Hepatocyte (in vitro differentiated cells): ENCODE measurements at regions not wholly inside any gene's neighbourhood (a gene's known extent, or its start where the extent isn't known, plus 50 kb on each side); places are given as distances from the start of the nearest gene placed in this dataset.

ENCODE experiments used
- DNase-seq: peaks from one replicate; pipeline ENCODE4 v3.0.0-alpha.2; 2016; ENCODE audit warnings: low spot score
- H2AFZ ChIP-seq: fragments of 200-600 bp; sonication (generic); 2 replicates; pipeline ENCODE4 v1.6.0; 2016; ENCODE audit warnings: antibody characterized with exemption, mild to moderate bottlenecking
- H3K27ac ChIP-seq: fragments of 200-600 bp; sonication (generic); 2 replicates; pipeline ENCODE4 v1.5.1; 2016; ENCODE audit warnings: mild to moderate bottlenecking
- H3K27me3 ChIP-seq: fragments of 200-600 bp; sonication (generic); 2 replicates; pipeline ENCODE4 v1.6.1; 2016
- H3K36me3 ChIP-seq: fragments of 200-600 bp; sonication (generic); replicated peaks from 2 replicates; pipeline ENCODE4 v1.5.1; 2016; ENCODE audit warnings: low read depth; ENCODE audit not compliant: insufficient read depth
- H3K4me1 ChIP-seq: fragments of 200-600 bp; sonication (generic); 2 replicates; pipeline ENCODE4 v1.5.1; 2016; ENCODE audit warnings: mild to moderate bottlenecking, moderate library complexity; ENCODE audit not compliant: insufficient read depth
- H3K4me2 ChIP-seq: fragments of 200-600 bp; sonication (generic); 2 replicates; pipeline ENCODE4 v1.6.0; 2016
- H3K4me3 ChIP-seq: fragments of 200-600 bp; sonication (generic); 2 replicates; pipeline ENCODE4 v1.5.1; 2016; ENCODE audit warnings: mild to moderate bottlenecking
- H3K79me2 ChIP-seq: fragments of 200-600 bp; sonication (generic); 2 replicates; pipeline ENCODE4 v1.6.0; 2017; ENCODE audit warnings: mild to moderate bottlenecking
- H3K9me2 ChIP-seq: fragments of 200-600 bp; sonication (generic); replicated peaks from 2 replicates; pipeline ENCODE4 v1.6.0; 2017; ENCODE audit warnings: mild to moderate bottlenecking; ENCODE audit not compliant: insufficient read depth
- H3K9me3 ChIP-seq: fragments of 200-600 bp; sonication (generic); 2 replicates; pipeline ENCODE4 v1.5.1; 2016; ENCODE audit warnings: low read depth, mild to moderate bottlenecking
- H4K20me1 ChIP-seq: fragments of 200-600 bp; sonication (generic); 2 replicates; pipeline ENCODE4 v1.6.0; 2016; ENCODE audit warnings: mild to moderate bottlenecking; ENCODE audit not compliant: insufficient read depth, poor library complexity, severe bottlenecking
- EZH2 ChIP-seq: fragments of 200-600 bp; sonication (generic); IDR thresholded peaks from 2 replicates; pipeline ENCODE4 v1.6.1; 2016; ENCODE audit warnings: antibody characterized with exemption, mild to moderate bottlenecking, borderline replicate concordance
- EZH2phosphoT487 ChIP-seq: fragments of 200-600 bp; sonication (generic); IDR thresholded peaks from one replicate; pipeline ENCODE4 v1.6.1; 2018; ENCODE audit warnings: antibody characterized with exemption, mild to moderate bottlenecking, low read depth, moderate library complexity; ENCODE audit not compliant: unreplicated experiment, severe bottlenecking
- WGBS: methylation state at CpG from one replicate; pipeline ENCODE4 v1.1.6; 2016; ENCODE audit warnings: low lambda C conversion rate; ENCODE audit errors: missing lambda C conversion rate; 5-methylcytosine and 5-hydroxymethylcytosine counted together
- TF ChIP-seq, protein P1 (sequence below): fragments of 200-600 bp; sonication (generic); IDR thresholded peaks from 2 replicates; pipeline ENCODE4 v1.5.1; 2016; ENCODE audit warnings: antibody characterized with exemption, mild to moderate bottlenecking; ENCODE audit not compliant: poor library complexity

DNA sequence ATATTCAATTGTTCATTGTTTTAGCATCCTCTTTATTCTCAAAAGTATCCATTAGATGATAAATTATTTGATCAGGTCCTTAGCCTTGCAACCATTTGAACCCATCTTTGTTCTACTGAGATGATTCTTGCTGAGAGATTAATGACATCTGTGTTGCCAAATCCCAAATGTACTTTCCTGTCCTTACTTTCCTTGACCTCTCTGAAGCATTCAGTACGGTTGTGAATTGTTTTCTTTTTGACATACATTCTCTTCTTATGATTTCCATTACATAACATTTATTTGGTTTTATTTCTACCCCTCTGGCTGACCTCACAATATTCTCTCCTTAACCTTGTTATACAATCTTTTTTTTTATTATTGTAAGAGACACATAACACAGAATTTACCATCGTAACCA lies 1058.6 kb upstream of the CNTNAP5 start:
- WGBS: 90% methylated on average over 2 of the region's 2 CpGs
- Histone ChIP-seq H3K27ac (no peak overlapping the region), H4K20me1 (no peaks in the 10 kb centered on the region), H3K79me2 (no peaks in the 10 kb centered on the region), H3K9me3 (no peaks in the 10 kb centered on the region), H3K4me3 (no peak overlapping the region), H3K36me3 (no peaks in the 10 kb centered on the region), H3K4me2 (no peak overlapping the region), H3K9me2 (no peaks in the 10 kb centered on the region), H3K27me3 (no peaks in the 10 kb centered on the region), H3K4me1 (no peaks in the 10 kb centered on the region), H2AFZ (no peak overlapping the region)
- DNase-seq: no peak
- TF ChIP-seq EZH2 (no peak), EZH2phosphoT487 (no peak)
- TF ChIP-seq, protein P1, sequence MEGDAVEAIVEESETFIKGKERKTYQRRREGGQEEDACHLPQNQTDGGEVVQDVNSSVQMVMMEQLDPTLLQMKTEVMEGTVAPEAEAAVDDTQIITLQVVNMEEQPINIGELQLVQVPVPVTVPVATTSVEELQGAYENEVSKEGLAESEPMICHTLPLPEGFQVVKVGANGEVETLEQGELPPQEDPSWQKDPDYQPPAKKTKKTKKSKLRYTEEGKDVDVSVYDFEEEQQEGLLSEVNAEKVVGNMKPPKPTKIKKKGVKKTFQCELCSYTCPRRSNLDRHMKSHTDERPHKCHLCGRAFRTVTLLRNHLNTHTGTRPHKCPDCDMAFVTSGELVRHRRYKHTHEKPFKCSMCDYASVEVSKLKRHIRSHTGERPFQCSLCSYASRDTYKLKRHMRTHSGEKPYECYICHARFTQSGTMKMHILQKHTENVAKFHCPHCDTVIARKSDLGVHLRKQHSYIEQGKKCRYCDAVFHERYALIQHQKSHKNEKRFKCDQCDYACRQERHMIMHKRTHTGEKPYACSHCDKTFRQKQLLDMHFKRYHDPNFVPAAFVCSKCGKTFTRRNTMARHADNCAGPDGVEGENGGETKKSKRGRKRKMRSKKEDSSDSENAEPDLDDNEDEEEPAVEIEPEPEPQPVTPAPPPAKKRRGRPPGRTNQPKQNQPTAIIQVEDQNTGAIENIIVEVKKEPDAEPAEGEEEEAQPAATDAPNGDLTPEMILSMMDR: no peak

DNA sequence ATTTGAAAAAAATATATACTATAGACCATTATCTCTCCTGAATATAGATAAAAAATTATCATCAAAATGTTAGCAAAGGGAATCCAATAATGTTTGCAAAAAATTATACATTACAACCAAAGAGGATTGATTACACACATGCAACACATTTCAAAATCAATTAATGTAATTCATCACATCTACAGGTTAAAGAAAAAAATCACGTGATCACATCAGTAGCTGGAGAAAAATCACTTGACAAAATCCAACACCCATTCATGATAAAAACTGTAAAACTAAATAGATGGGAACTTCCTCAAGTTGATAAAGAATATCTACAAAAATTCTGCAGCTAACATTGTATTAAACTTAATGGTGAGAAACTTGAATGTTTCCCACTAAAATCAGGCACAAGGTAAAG lies 1047.5 kb upstream of the CNTNAP5 start:
- Histone ChIP-seq H3K79me2 (no peaks in the 10 kb centered on the region), H3K27ac (no peak overlapping the region), H3K4me2 (no peak overlapping the region), H3K4me3 (no peak overlapping the region), H3K4me1 (no peaks in the 10 kb centered on the region), H3K9me2 (no peaks in the 10 kb centered on the region), H2AFZ (no peak overlapping the region), H4K20me1 (no peaks in the 10 kb centered on the region), H3K36me3 (no peaks in the 10 kb centered on the region), H3K9me3 (no peaks in the 10 kb centered on the region), H3K27me3 (no peaks in the 10 kb centered on the region)
- 97% methylated on average over 1 of the region's 1 CpG for WGBS
- TF ChIP-seq EZH2 (no peak), EZH2phosphoT487 (no peak)
- TF ChIP-seq, protein P1: no peak
- DNase-seq: no peak

DNA sequence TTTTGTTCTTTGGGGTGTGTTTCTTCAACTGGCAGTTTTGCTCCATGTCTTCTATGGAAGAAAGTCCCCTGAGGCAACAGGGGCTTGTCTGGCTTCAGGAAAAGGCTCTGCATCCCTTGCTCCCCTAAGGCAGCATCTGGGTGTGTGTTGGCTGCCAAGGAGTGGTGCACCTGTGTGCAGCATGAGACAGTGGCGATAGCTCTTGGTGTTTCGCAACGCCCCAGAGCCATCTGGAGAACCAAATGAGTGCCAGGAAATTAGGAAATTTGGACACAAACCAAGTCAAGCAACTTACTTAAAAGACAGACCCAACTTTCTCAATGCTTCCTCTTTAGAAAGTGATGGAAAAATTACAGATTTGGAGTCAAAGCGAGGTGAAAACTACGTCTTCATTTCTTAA lies 1044.4 kb upstream of the CNTNAP5 start:
- Histone ChIP-seq H3K9me2 (no peaks in the 10 kb centered on the region), H3K9me3 (no peaks in the 10 kb centered on the region), H3K4me1 (no peaks in the 10 kb centered on the region), H3K79me2 (no peaks in the 10 kb centered on the region), H4K20me1 (no peaks in the 10 kb centered on the region), H3K4me3 (no peak overlapping the region), H2AFZ (no peak overlapping the region), H3K27ac (no peak overlapping the region), H3K36me3 (no peaks in the 10 kb centered on the region), H3K4me2 (no peak overlapping the region), H3K27me3 (no peaks in the 10 kb centered on the region)
- no peak for DNase-seq
- 93% methylated on average over 5 of the region's 5 CpGs for WGBS
- TF ChIP-seq, protein P1: no peak
- TF ChIP-seq EZH2phosphoT487: no peak

DNA sequence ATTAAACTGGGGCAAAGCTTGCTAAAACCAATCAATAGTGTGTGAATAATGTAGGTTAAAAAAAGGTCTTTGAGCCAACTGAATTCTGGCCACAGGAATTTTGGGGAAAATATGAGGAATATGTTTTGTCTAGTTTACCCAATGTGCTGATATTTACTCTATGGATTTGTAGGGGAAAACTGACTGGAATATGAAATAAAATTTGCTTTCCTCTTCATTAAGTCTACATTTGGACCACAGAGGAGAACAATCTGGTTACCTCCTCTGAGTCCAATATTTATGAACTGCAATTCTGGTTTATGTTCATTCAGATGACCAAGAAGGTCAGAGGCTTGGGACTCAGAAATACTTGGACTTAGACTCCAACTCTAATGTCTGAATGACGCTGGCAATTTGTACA lies 1042.2 kb upstream of the CNTNAP5 start:
- Histone ChIP-seq H3K27ac (no peak overlapping the region), H3K9me3 (no peaks in the 10 kb centered on the region), H3K79me2 (no peaks in the 10 kb centered on the region), H3K4me1 (no peaks in the 10 kb centered on the region), H3K9me2 (no peaks in the 10 kb centered on the region), H4K20me1 (no peaks in the 10 kb centered on the region), H2AFZ (no peak overlapping the region), H3K4me2 (no peak overlapping the region), H3K4me3 (no peak overlapping the region), H3K27me3 (no peaks in the 10 kb centered on the region), H3K36me3 (no peaks in the 10 kb centered on the region)
- 94% methylated on average over 1 of the region's 1 CpG for WGBS
- DNase-seq: no peak
- TF ChIP-seq, protein P1: no peak
- TF ChIP-seq EZH2: no peak
- TF ChIP-seq EZH2phosphoT487: no peak
